CD4-positive, CD25-positive, alpha-beta regulatory T cell (primary cell): ENCODE measurements at regions not wholly inside any gene's neighbourhood (a gene's known extent, or its start where the extent isn't known, plus 50 kb on each side); places are given as distances from the start of the nearest gene placed in this dataset.

ENCODE experiments used
- ATAC-seq, 2 donors: fragments of 150-1000 bp; cut with Tn5 transposase; one replicate each; pipeline ENCODE4 v1.10.0; 2021; ENCODE audit warnings: low read depth in 2 of 2, moderate number of reproducible peaks in 2 of 2, moderate library complexity in 1 of 2
- DNase-seq, 3 donors: peaks; one replicate each; pipeline versions ENCODE4 v3.0.0 to v3.0.0-alpha.2; 2012 to 2022; ENCODE audit warnings: mixed read lengths in 1 of 3
- H3K27ac ChIP-seq: one replicate; pipeline ENCODE4 v1.7.0; 2013; ENCODE audit warnings: mild to moderate bottlenecking, low read length; ENCODE audit not compliant: insufficient read depth, poor library complexity, severe bottlenecking
- H3K27me3 ChIP-seq: one replicate; pipeline ENCODE4 v1.7.0; 2013; ENCODE audit warnings: low read length; ENCODE audit not compliant: control insufficient read depth, insufficient read depth
- H3K36me3 ChIP-seq: one replicate; pipeline ENCODE4 v1.7.0; 2013; ENCODE audit warnings: mild to moderate bottlenecking, low read length, moderate library complexity; ENCODE audit not compliant: control insufficient read depth, insufficient read depth
- H3K4me1 ChIP-seq: 2 replicates; pipeline ENCODE4 v1.7.0; 2013; ENCODE audit warnings: mild to moderate bottlenecking, low read length; ENCODE audit not compliant: insufficient read depth, control insufficient read depth, poor library complexity, severe bottlenecking
- H3K4me3 ChIP-seq: one replicate; pipeline ENCODE4 v1.7.0; 2013; ENCODE audit warnings: low read depth, mild to moderate bottlenecking, low read length, moderate library complexity
- H3K9me3 ChIP-seq, 2 experiments: 1 replicate in 1 of 2; 2 replicates in 1 of 2; pipeline ENCODE4 v1.7.0; 2013; ENCODE audit warnings: low read length in 2 of 2, mild to moderate bottlenecking in 1 of 2, moderate library complexity in 1 of 2; ENCODE audit not compliant: control insufficient read depth in 2 of 2
- H3K27ac Mint-ChIP-seq, 3 donors: one replicate each; pipeline ENCODE4 v1.8.0; 2020 to 2022; ENCODE audit warnings: mild to moderate bottlenecking in 3 of 3, mixed read lengths in 3 of 3, moderate library complexity in 2 of 3
- H3K27me3 Mint-ChIP-seq: one replicate; pipeline ENCODE4 v1.8.0; 2022; ENCODE audit warnings: mild to moderate bottlenecking, mixed read lengths
- H3K36me3 Mint-ChIP-seq: one replicate; pipeline ENCODE4 v1.8.0; 2020; ENCODE audit warnings: mixed read lengths
- H3K4me1 Mint-ChIP-seq, 4 donors: one replicate each; pipeline ENCODE4 v1.8.0; 2020 to 2022; ENCODE audit warnings: mixed read lengths in 4 of 4, mild to moderate bottlenecking in 1 of 4
- H3K4me3 Mint-ChIP-seq, 4 donors: one replicate each; pipeline ENCODE4 v1.8.0; 2020 to 2022; ENCODE audit warnings: mild to moderate bottlenecking in 4 of 4, mixed read lengths in 4 of 4, moderate library complexity in 3 of 4
- H3K9me3 Mint-ChIP-seq, 7 donors: one replicate each; pipeline ENCODE4 v1.8.0; 2020 to 2022; ENCODE audit warnings: mixed read lengths in 7 of 7, mild to moderate bottlenecking in 3 of 7, moderate library complexity in 2 of 7

DNA sequence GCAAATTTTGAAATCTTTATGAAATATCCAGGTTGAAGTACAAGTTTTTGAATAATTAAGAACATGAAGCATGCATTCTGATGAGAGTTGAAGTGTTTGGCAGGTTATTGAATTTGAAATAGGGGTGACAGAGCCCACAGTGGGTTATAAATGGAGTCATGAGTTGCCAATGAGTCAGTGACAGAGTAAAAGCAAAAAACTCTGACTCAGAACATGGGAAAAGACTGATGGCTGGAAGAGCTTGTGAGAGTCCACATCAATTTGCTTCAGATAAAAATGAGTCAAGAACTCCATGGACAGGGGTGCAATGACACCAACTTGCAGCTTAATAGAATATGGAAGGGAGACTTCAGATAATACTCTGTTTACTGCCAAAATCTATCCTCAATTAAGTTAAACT is 105.3 kb downstream of the SLC6A15 start:
- Mint-ChIP-seq H3K36me3 (no peaks in the 10 kb centered on the region), H3K4me1 (no peaks in the 10 kb centered on the region), H3K9me3 (peaks cover 0 to 10% (median 0%) of the 10 kb centered on the region in 7 donors), H3K4me3 (no peak overlapping the region), H3K27ac (no peak overlapping the region), H3K27me3 (no peaks in the 10 kb centered on the region)
- Histone ChIP-seq H3K4me1 (no peaks in the 10 kb centered on the region), H3K36me3 (no peaks in the 10 kb centered on the region), H3K4me3 (no peak overlapping the region), H3K27ac (no peak overlapping the region), H3K9me3 (no peaks in the 10 kb centered on the region), H3K27me3 (no peaks in the 10 kb centered on the region)
- ATAC-seq (no peak), DNase-seq (no peak)

DNA sequence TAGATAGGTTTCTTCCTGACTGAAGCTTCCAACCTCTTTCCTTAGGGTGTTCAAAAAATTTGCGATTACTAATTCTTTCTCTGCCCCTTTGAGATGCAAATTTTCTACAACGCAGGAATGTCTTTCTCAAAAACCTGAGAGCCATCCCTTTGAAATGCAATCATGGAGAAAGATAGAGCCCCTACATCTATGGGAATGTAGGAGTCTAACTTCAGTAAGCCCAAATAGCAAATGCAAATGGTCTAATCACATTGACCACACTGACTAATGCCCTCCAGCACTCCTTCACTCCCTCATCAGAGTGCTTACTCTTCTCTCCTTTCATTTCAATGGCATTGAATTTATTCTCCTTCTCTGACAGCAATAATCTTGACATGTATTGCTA is 107.1 kb downstream of the SLC6A15 start:
- Histone ChIP-seq H3K9me3 (no peaks in the 10 kb centered on the region), H3K27me3 (no peaks in the 10 kb centered on the region), H3K4me3 (no peak overlapping the region), H3K36me3 (no peaks in the 10 kb centered on the region), H3K27ac (no peak overlapping the region), H3K4me1 (no peaks in the 10 kb centered on the region)
- Mint-ChIP-seq H3K4me3 (peak overlapping the region in 1 of 4 donors; percentile 22), H3K36me3 (no peaks in the 10 kb centered on the region), H3K27ac (peak overlapping the region in 1 of 3 donors; percentile 12), H3K4me1 (no peaks in the 10 kb centered on the region), H3K27me3 (no peaks in the 10 kb centered on the region), H3K9me3 (peaks cover 0 to 10% (median 0%) of the 10 kb centered on the region in 7 donors)
- DNase-seq, result no peak
- ATAC-seq, result no peak

DNA sequence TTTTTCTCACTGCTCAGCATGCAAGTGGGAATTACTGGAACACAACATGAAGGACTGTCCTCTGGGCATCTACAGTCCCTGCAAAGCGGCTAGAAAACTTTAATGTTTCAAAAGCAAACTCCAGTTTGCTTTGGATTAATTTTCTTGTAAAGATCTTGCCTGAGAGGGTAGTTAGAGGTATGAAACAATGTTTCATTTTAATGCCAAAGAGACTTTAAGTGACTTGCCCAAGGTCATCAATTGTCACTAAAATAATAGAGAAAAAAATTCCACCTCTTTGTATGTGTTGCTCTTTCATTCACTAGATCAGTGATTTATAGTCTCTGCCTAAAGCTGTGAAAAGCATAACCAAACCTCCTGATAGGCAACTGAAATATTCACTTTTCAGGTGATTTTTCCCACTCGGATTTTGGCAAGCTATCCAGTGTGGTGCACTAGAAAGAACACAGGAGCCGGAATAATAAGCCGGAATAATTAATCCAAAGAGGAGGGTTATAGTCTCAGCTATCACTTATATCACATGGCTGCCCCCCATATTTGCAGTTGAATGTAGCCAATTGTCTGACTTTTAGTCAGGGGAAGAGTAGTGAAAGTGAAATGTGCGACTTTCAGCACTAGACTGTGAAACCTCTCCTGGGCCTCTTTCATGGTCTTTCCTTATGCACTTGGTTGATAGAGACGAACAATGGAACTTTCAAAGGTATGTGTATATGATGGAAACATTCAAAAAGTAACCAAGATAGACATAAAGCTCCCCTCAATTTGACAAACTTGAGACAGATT is 107.7 kb downstream of the SLC6A15 start:
- no peak overlapping the region for H3K4me3 ChIP-seq
- H3K4me3 Mint-ChIP-seq, result no peak overlapping the region
- no peaks in the 10 kb centered on the region for H3K36me3 Mint-ChIP-seq
- H3K27me3 ChIP-seq, result no peaks in the 10 kb centered on the region
- DNase-seq (no peak), ATAC-seq (no peak)
- no peak overlapping the region for H3K27ac ChIP-seq
- no peaks in the 10 kb centered on the region for H3K27me3 Mint-ChIP-seq
- H3K36me3 ChIP-seq, result no peaks in the 10 kb centered on the region
- no peaks in the 10 kb centered on the region for H3K9me3 ChIP-seq
- peaks cover 0 to 10% (median 0%) of the 10 kb centered on the region in 7 donors for H3K9me3 Mint-ChIP-seq
- no peaks in the 10 kb centered on the region for H3K4me1 ChIP-seq
- no peaks in the 10 kb centered on the region for H3K4me1 Mint-ChIP-seq
- H3K27ac Mint-ChIP-seq, result no peak overlapping the region

DNA sequence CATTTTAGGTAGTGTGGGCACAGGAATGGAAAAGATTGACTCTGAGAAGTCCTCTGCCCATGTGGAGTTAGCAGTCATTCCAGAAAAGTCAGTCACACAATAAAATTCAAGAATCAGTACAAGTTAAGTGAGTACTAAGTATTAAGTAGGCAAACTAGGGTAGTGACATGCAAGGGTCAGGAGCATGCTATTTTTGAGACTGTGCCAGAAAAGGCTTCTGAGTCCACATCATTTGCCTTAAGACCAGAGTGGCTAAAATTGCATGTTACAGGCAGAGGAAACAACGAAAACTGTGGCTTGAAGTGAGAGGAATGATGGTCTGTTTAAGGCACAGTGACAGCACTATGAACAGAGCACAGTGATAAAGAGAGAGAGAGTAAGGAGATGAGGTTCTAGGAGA is 108.9 kb downstream of the SLC6A15 start:
- Mint-ChIP-seq H3K9me3 (peaks cover 0 to 10% (median 0%) of the 10 kb centered on the region in 7 donors), H3K27ac (no peak overlapping the region), H3K27me3 (no peaks in the 10 kb centered on the region), H3K4me3 (no peak overlapping the region), H3K36me3 (no peaks in the 10 kb centered on the region), H3K4me1 (no peaks in the 10 kb centered on the region)
- Histone ChIP-seq H3K4me1 (no peaks in the 10 kb centered on the region), H3K9me3 (no peaks in the 10 kb centered on the region), H3K4me3 (no peak overlapping the region), H3K27ac (no peak overlapping the region), H3K36me3 (no peaks in the 10 kb centered on the region), H3K27me3 (no peaks in the 10 kb centered on the region)
- DNase-seq (no peak), ATAC-seq (no peak)

DNA sequence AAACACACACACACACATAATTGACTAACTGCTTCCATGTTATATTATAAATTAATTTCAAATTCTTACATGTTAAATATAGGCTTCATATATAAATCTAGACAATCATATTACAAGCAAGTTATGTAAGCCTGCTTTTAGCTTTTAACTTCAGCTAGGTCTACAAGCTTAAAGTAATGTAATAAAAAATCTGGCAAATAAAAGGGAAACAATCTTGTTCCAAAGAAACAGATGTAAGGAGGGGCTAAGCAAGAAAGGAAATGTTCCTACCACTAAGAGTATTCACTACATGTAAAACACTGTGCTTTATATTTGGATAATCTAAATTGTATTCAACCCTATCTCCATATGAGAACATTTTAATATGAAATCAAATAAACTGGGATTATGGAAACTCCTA is 110.4 kb downstream of the SLC6A15 start:
- no peaks in the 10 kb centered on the region for H3K4me1 ChIP-seq
- no peaks in the 10 kb centered on the region for H3K36me3 ChIP-seq
- H3K9me3 ChIP-seq, result no peaks in the 10 kb centered on the region
- peaks cover 0 to 10% (median 0%) of the 10 kb centered on the region in 7 donors for H3K9me3 Mint-ChIP-seq
- H3K4me1 Mint-ChIP-seq, result no peaks in the 10 kb centered on the region
- DNase-seq (no peak), ATAC-seq (no peak)
- no peak overlapping the region for H3K27ac Mint-ChIP-seq
- H3K27ac ChIP-seq, result no peak overlapping the region
- H3K27me3 ChIP-seq, result no peaks in the 10 kb centered on the region
- H3K36me3 Mint-ChIP-seq, result no peaks in the 10 kb centered on the region
- no peak overlapping the region for H3K4me3 ChIP-seq
- H3K27me3 Mint-ChIP-seq, result no peaks in the 10 kb centered on the region
- no peak overlapping the region for H3K4me3 Mint-ChIP-seq

DNA sequence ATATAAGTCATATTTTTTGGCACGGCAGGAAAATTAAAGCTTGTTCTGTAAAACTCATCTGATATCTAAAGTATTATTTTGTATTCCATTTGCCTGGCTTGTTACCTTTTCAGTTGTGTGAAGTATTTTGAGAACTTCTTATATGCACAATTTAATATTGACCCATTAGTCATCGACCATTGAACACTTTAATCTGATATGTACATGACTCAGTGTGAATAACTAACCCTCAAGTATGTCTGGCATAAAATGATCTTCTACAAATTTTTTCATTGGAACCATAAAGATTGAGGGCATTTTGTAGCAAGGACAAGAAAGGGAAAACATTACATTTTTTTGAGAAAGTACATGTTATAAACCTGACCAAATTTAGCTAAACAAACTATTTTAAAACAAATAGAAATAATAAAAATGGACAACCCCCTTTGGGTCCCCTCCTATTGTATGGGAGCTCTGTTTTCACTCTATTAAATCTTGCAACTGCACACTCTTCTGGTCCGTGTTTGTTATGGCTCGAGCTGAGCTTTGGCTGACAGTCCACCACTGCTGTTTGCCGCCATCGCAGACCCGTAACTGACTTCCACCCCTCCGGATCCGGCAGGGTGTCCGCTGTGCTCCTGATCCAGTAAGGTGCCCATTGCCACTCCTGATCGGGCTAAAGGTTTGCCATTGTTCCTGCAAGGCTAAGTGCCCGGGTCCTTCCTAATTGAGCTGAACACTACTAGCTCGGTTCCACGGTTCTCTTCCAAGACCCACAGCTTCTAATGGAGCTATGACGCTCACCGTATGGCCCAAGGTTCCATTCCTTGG is 118.8 kb downstream of the SLC6A15 start:
- Histone ChIP-seq H3K9me3 (no peaks in the 10 kb centered on the region), H3K36me3 (no peaks in the 10 kb centered on the region), H3K27ac (no peak overlapping the region), H3K4me1 (no peaks in the 10 kb centered on the region), H3K4me3 (no peak overlapping the region), H3K27me3 (no peaks in the 10 kb centered on the region)
- no peak overlapping the region for H3K27ac Mint-ChIP-seq
- no peak for DNase-seq
- no peak overlapping the region for H3K4me3 Mint-ChIP-seq
- ATAC-seq, result no peak
- H3K9me3 Mint-ChIP-seq, result peaks cover 0 to 5% (median 2%) of the 10 kb centered on the region in 7 donors
- H3K36me3 Mint-ChIP-seq, result no peaks in the 10 kb centered on the region
- no peaks in the 10 kb centered on the region for H3K4me1 Mint-ChIP-seq
- H3K27me3 Mint-ChIP-seq, result no peaks in the 10 kb centered on the region

DNA sequence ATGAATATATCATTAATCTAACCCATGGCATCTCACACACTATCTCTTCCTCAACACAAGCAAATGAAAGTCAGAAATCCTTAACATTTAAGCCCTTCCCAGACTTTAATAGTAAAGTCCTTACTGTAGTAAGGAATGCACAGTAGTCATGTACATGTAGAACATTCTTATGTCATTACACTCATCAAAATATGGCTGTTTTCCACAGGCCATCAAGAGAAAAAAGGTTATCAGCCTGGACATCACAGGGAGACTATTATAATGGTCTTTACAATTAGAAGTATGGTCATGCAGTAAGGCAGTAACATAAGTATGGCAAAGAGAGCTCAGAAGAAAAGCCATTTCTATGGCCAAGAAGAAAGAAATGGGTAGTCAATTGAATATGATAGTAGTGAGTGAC is 121.2 kb downstream of the SLC6A15 start:
- H3K9me3 ChIP-seq, result no peaks in the 10 kb centered on the region
- H3K4me3 ChIP-seq, result no peak overlapping the region
- no peaks in the 10 kb centered on the region for H3K27me3 Mint-ChIP-seq
- no peaks in the 10 kb centered on the region for H3K36me3 ChIP-seq
- H3K36me3 Mint-ChIP-seq, result no peaks in the 10 kb centered on the region
- H3K27ac Mint-ChIP-seq, result no peak overlapping the region
- DNase-seq, result no peak
- H3K27me3 ChIP-seq, result no peaks in the 10 kb centered on the region
- H3K4me3 Mint-ChIP-seq, result no peak overlapping the region
- ATAC-seq, result no peak
- H3K27ac ChIP-seq, result no peak overlapping the region
- H3K4me1 ChIP-seq, result no peaks in the 10 kb centered on the region
- peaks cover 0 to 5% (median 0%) of the 10 kb centered on the region in 7 donors for H3K9me3 Mint-ChIP-seq
- H3K4me1 Mint-ChIP-seq, result no peaks in the 10 kb centered on the region
